Lower leg skin (tissue), 3 donors: ENCODE measurements at regions not wholly inside any gene's neighbourhood (a gene's known extent, or its start where the extent isn't known, plus 50 kb on each side); places are given as distances from the start of the nearest gene placed in this dataset.

ENCODE experiments used
- POLR2A ChIP-seq, 2 donors: fragments of 450-650 bp; IDR thresholded peaks; one replicate each; pipeline ENCODE4 v1.6.1; 2016 to 2017; ENCODE audit warnings: antibody characterized with exemption in 2 of 2, mild to moderate bottlenecking in 1 of 2, moderate library complexity in 1 of 2
- TF ChIP-seq, protein P1 (sequence below), 3 donors: fragments of 450-650 bp; IDR thresholded peaks; one replicate each; pipeline ENCODE4 v1.5.1; 2016; ENCODE audit warnings: antibody characterized with exemption in 3 of 3, mild to moderate bottlenecking in 3 of 3, moderate library complexity in 2 of 3

- TF ChIP-seq POLR2A (IDR thresholded peaks at IDR 0.05): no peak
- TF ChIP-seq, protein P1, sequence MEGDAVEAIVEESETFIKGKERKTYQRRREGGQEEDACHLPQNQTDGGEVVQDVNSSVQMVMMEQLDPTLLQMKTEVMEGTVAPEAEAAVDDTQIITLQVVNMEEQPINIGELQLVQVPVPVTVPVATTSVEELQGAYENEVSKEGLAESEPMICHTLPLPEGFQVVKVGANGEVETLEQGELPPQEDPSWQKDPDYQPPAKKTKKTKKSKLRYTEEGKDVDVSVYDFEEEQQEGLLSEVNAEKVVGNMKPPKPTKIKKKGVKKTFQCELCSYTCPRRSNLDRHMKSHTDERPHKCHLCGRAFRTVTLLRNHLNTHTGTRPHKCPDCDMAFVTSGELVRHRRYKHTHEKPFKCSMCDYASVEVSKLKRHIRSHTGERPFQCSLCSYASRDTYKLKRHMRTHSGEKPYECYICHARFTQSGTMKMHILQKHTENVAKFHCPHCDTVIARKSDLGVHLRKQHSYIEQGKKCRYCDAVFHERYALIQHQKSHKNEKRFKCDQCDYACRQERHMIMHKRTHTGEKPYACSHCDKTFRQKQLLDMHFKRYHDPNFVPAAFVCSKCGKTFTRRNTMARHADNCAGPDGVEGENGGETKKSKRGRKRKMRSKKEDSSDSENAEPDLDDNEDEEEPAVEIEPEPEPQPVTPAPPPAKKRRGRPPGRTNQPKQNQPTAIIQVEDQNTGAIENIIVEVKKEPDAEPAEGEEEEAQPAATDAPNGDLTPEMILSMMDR (IDR thresholded peaks at IDR 0.05): no peak
These were observed 235.9 kb downstream of the FAM72C start for GRCh38 chr1:143735764-143736461.
